ENCODE measurements at regions not wholly inside any gene's neighbourhood (a gene's known extent, or its start where the extent isn't known, plus 50 kb on each side); places are given as distances from the start of the nearest gene placed in this dataset.
"Not testable (repeated sequence)": the region's sequence is repeated elsewhere in the genome, so short reads cannot be mapped to it uniquely, and the experiment has no call there.

DNA sequence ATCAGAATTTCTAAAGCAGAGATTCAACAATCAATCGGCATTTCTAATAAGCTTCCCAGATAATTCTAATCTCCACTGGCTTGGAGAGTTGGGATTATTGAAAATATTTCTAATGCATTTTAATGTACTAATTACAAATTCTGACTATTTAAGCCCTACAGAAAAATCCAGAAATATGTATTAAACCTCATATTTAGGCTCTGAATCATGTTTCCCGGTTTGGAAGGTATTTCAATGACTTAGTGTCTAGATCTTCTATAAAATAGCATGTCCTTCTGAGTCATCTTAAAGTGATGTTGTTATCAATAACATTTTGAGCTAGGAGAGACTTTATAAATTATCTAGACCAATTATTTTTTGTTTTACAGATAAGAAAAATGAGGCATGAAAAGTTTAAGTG, 258.8 kb upstream of the NRXN1 start:
- no peak overlapping the region for H3K4me3 ChIP-seq
- H3K36me3 ChIP-seq: no peaks in the 10 kb centered on the region
- H3K9me3 ChIP-seq: no peaks in the 10 kb centered on the region
- intact Hi-C loops (cut with DNase I; ENCODE audit: low total_unique reads) (no loop called here), in situ Hi-C loops (cut with MboI; ENCODE audit: low pct_ligation_motif_present in 1 of 4, low pct_unique_long_range_greater_than_20kb in 1 of 4, low sequenced_read_pairs in 3 of 4) (no loop called here)
- H3K27me3 ChIP-seq: no peaks in the 10 kb centered on the region
- no peak overlapping the region for H3K27ac ChIP-seq
- DNase-seq: no peak
- 73 to 75% methylated on average over 2 of the region's 2 CpGs for WGBS, 2 donors (ENCODE audit: low coverage in 1 of 2)
- no peaks in the 10 kb centered on the region for H3K4me1 ChIP-seq
- TF ChIP-seq, protein P1, sequence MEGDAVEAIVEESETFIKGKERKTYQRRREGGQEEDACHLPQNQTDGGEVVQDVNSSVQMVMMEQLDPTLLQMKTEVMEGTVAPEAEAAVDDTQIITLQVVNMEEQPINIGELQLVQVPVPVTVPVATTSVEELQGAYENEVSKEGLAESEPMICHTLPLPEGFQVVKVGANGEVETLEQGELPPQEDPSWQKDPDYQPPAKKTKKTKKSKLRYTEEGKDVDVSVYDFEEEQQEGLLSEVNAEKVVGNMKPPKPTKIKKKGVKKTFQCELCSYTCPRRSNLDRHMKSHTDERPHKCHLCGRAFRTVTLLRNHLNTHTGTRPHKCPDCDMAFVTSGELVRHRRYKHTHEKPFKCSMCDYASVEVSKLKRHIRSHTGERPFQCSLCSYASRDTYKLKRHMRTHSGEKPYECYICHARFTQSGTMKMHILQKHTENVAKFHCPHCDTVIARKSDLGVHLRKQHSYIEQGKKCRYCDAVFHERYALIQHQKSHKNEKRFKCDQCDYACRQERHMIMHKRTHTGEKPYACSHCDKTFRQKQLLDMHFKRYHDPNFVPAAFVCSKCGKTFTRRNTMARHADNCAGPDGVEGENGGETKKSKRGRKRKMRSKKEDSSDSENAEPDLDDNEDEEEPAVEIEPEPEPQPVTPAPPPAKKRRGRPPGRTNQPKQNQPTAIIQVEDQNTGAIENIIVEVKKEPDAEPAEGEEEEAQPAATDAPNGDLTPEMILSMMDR (IDR thresholded peaks at IDR 0.05): no peak
- no peak for TF ChIP-seq POLR2AphosphoS5 (IDR thresholded peaks at IDR 0.05)
- no peak for TF ChIP-seq POLR2A (IDR thresholded peaks at IDR 0.05)
- no peak for TF ChIP-seq EP300 (IDR thresholded peaks at IDR 0.05; ENCODE audit: low read depth)

DNA sequence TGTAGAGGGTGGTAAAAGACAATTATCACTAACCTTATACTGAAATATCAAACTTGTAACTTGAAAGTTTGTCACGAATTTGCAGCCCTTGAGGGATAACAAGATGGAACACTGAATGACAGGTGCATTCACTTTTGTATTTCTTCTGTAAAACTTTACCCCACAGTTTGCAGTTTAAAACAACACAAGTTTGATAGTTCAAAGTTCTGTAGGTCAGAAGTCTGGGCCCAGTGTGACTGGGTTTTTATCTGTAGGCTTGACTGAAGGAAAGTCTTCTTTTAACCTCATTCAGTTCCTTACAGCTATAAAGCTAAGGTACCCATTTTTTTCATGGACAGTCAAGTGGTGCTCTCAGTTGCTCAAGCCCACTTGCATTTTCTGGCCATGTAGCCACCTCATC, 257.1 kb upstream of the NRXN1 start:
- Histone ChIP-seq H3K4me1 (no peaks in the 10 kb centered on the region), H3K36me3 (no peaks in the 10 kb centered on the region), H3K4me3 (no peak overlapping the region), H3K27ac (no peak overlapping the region), H3K27me3 (no peaks in the 10 kb centered on the region), H3K9me3 (no peaks in the 10 kb centered on the region)
- intact Hi-C loops (cut with DNase I; ENCODE audit: low total_unique reads): no loop called here
- in situ Hi-C loops (cut with MboI; ENCODE audit: low pct_ligation_motif_present in 1 of 4, low pct_unique_long_range_greater_than_20kb in 1 of 4, low sequenced_read_pairs in 3 of 4): no loop called here
- TF ChIP-seq POLR2A (IDR thresholded peaks at IDR 0.05): no peak
- no peak for DNase-seq
- 33 to 54% methylated on average over 1 of the region's 1 CpG for WGBS, 2 donors (ENCODE audit: low coverage in 1 of 2)

DNA sequence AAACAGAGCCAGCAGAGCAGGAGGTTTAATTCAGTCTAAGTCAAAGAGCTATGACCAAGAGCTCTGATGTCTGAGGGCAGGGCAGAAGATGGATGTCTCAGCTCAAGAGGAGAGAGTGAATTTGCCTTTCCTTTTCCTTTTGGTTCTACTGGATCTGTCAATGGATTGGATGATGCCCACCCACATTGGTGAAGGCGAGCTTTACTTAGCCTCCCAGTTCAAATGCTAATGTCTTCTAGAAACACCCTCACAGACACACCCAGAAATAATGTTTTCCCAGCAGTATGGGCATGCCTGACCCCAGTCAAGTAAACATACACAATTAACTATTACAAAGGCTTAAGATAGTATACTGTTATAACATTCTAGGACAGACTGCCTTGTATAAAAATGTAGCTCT, 236.3 kb upstream of the NRXN1 start:
- DNase-seq: no peak
- H3K4me3 ChIP-seq: no peak overlapping the region
- no peaks in the 10 kb centered on the region for H3K4me1 ChIP-seq
- 17 to 67% methylated on average over 1 of the region's 1 CpG for WGBS, 2 donors (ENCODE audit: low coverage in 1 of 2)
- H3K36me3 ChIP-seq: no peaks in the 10 kb centered on the region
- no peak for TF ChIP-seq EP300 (IDR thresholded peaks at IDR 0.05; ENCODE audit: low read depth)
- no peak for TF ChIP-seq POLR2AphosphoS5 (IDR thresholded peaks at IDR 0.05)
- TF ChIP-seq, protein P1 (IDR thresholded peaks at IDR 0.05): no peak
- TF ChIP-seq POLR2A (IDR thresholded peaks at IDR 0.05): no peak
- no peaks in the 10 kb centered on the region for H3K27me3 ChIP-seq
- intact Hi-C loops (cut with DNase I; ENCODE audit: low total_unique reads) (no loop called here), in situ Hi-C loops (cut with MboI; ENCODE audit: low pct_ligation_motif_present in 1 of 4, low pct_unique_long_range_greater_than_20kb in 1 of 4, low sequenced_read_pairs in 3 of 4) (no loop called here)
- H3K9me3 ChIP-seq: no peaks in the 10 kb centered on the region
- H3K27ac ChIP-seq: no peak overlapping the region

DNA sequence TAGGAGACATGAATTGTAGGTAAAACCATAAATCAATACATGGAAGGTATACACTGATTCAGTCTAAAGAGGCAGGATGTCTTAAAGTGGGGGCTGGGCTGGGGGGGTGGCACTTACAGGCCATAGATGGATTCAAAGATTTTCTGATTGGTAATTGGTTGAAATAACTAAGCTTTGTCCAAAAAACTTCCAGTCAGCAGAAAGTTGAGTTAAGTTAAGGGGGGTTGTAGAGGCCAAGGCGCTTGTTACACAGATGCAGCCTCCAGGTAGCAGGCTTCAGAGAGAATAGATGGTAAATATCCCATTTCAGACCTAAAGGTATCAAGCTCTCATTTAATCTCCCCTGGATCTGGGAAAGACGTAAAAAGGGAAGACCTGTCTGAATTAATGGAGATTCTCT, 233.6 kb upstream of the NRXN1 start:
- TF ChIP-seq, protein P1 (IDR thresholded peaks at IDR 0.05): no peak
- TF ChIP-seq EP300 (IDR thresholded peaks at IDR 0.05; ENCODE audit: low read depth) (no peak), POLR2A (IDR thresholded peaks at IDR 0.05) (no peak), POLR2AphosphoS5 (IDR thresholded peaks at IDR 0.05) (no peak)
- H3K4me1 ChIP-seq: no peaks in the 10 kb centered on the region
- WGBS, 2 donors (ENCODE audit: low coverage in 1 of 2): 64 to 74% methylated on average over 2 of the region's 2 CpGs
- H3K36me3 ChIP-seq: no peaks in the 10 kb centered on the region
- H3K27ac ChIP-seq: no peak overlapping the region
- no peaks in the 10 kb centered on the region for H3K9me3 ChIP-seq
- intact Hi-C loops (cut with DNase I; ENCODE audit: low total_unique reads): no loop called here
- in situ Hi-C loops (cut with MboI; ENCODE audit: low pct_ligation_motif_present in 1 of 4, low pct_unique_long_range_greater_than_20kb in 1 of 4, low sequenced_read_pairs in 3 of 4): no loop called here
- no peak overlapping the region for H3K4me3 ChIP-seq
- DNase-seq: no peak
- no peaks in the 10 kb centered on the region for H3K27me3 ChIP-seq

DNA sequence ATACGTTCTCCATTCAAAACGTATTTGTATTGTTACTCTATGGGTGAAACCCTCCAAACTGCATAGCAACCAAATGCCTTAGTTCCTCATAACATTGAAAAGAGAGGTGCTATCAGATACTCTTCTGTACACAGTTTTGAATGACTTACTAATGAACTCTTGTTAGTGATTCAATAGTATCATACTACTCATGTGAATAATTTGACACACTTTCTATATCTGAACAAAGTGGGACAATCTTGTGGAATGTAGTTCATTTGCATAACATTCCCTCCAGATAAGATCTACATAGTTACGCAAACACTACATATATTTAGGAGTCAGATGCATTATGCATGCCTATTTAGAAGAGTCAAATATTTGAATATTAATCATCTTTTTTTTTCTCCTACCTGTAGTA, 232.0 kb upstream of the NRXN1 start:
- no peaks in the 10 kb centered on the region for H3K4me1 ChIP-seq

DNA sequence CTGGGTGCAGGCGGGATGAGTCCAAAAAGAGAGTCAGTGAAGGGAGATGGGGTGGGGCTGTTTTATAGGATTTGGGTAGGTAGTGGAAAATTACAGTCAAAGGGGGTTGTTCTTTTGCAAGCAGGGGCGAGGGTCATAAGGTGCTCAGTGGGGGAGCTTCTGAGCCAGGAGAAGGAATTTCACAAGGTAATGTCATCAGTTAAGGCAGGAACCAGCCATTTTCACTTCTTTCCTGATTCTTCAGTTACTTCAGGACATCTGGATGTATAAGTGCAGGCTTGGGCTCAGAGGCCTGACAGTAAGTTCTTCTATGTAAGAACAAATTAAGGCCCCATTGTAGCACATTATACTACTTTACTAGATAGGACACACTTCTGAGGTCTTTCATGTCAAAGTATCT, 231.2 kb upstream of the NRXN1 start:
- H3K27ac ChIP-seq; H3K4me1 ChIP-seq; H3K4me3 ChIP-seq; in situ Hi-C loops (cut with MboI; ENCODE audit: low pct_ligation_motif_present in 1 of 4, low pct_unique_long_range_greater_than_20kb in 1 of 4, low sequenced_read_pairs in 3 of 4); H3K27me3 ChIP-seq; DNase-seq; H3K9me3 ChIP-seq; H3K36me3 ChIP-seq; intact Hi-C loops (cut with DNase I; ENCODE audit: low total_unique reads): not testable (repeated sequence)
- 57 to 59% methylated on average over 2 of the region's 2 CpGs for WGBS, 2 donors (ENCODE audit: low coverage in 1 of 2)

More for the DNA sequence above, 232.0 kb upstream of the NRXN1 start:
- Histone ChIP-seq H3K27me3 (no peaks in the 10 kb centered on the region), H3K4me3 (no peak overlapping the region), H3K9me3 (no peaks in the 10 kb centered on the region), H3K36me3 (no peaks in the 10 kb centered on the region), H3K27ac (no peak overlapping the region)
- WGBS, 2 donors (ENCODE audit: low coverage in 1 of 2): 66 to 78% methylated on average over 3 of the region's 3 CpGs
- DNase-seq: no peak
- intact Hi-C loops (cut with DNase I; ENCODE audit: low total_unique reads): no loop called here
- no peak for TF ChIP-seq EP300 (IDR thresholded peaks at IDR 0.05; ENCODE audit: low read depth)
- TF ChIP-seq, protein P1 (IDR thresholded peaks at IDR 0.05): no peak
- no peak for TF ChIP-seq POLR2AphosphoS5 (IDR thresholded peaks at IDR 0.05)
- in situ Hi-C loops (cut with MboI; ENCODE audit: low pct_ligation_motif_present in 1 of 4, low pct_unique_long_range_greater_than_20kb in 1 of 4, low sequenced_read_pairs in 3 of 4): no loop called here

Measured in transverse colon (tissue), 4 donors.